ENCODE measurements at regions not wholly inside any gene's neighbourhood (a gene's known extent, or its start where the extent isn't known, plus 50 kb on each side); places are given as distances from the start of the nearest gene placed in this dataset.
"Not testable (repeated sequence)": the region's sequence is repeated elsewhere in the genome, so short reads cannot be mapped to it uniquely, and the experiment has no call there.

DNA sequence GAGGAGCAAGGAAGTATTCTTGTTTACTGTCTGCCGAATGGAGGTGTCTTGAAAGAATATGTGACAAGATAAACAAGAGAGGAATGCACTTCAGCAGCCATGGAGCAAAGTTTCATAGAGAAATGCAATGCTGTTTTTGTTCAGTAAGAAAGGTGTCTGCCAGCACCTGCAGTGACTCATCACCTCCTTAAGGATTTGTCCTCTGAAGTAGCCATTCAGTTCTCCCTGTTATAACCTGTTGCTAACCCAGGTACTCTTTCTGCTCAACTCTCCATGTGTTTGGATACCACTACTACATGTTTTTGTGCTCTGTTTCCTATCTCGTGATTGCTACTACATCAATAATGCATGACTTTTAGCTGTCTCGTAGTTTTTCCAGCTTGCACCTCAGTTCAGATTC lies 328.9 kb downstream of the CHL1 start:
- DNase-seq = no peak

GRCh38 chr3:535566-536416 lies 339.2 kb downstream of the CHL1 start:
- no peak for DNase-seq

DNA sequence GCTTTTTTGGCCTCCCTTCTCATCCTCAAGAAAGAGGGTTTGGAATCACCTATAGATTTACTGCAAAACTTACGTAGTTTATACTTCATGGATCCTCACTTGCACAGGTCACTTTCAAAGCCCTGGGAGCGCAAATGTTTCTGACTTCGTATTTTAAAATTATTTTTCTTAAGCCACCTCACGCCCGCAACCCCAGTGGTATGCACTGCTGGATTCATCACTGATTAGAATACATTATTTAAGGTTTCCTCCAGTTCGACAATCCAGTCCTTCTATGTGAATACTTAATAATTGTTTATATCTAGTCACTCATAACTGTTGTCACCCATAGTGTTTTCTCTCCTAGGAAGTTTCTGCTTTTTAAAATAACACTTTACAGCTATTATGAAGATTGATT lies 339.9 kb downstream of the CHL1 start:
- DNase-seq = no peak

DNA sequence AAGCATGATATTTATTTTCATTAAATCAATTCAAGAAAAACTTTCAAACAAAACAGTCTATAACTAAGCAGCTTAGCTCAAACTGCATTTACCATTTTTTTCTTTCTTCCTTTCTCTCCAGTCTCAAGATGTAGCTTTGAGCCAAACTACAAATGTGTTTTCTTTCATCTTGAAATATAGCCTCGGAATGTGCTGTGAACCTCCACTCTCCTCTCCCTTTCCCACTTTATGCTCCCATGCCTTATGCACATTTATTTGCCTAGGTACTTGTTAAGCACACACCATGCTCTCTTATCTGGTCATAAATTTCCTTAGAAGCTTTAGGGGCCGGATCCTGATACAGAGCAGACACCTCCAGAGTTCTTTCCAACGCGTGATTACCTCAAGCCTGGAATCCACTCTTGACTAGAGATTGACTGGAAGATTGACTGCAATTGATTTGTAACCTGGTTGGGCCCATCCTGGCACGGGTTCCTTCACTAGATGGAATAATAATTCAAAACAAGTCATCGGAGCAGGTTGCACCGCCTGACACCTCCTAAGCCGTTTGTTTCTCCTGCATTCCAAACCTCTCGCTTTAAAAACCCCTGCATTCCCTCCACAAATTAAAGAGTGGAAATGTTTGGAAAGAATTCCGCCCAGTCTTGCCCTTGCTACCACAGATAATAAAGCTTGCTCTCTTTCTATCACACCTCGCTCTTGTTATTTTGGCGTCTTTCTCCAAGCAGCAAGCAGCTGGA lies 344.7 kb downstream of the CHL1 start:
- no peak for DNase-seq

GRCh38 chr3:542021-542420 lies 345.5 kb downstream of the CHL1 start:
- no peak for DNase-seq

GRCh38 chr3:549636-550035 lies 353.1 kb downstream of the CHL1 start:
- no peak for DNase-seq

GRCh38 chr3:550471-550870 lies 353.9 kb downstream of the CHL1 start:
- DNase-seq = no peak

DNA sequence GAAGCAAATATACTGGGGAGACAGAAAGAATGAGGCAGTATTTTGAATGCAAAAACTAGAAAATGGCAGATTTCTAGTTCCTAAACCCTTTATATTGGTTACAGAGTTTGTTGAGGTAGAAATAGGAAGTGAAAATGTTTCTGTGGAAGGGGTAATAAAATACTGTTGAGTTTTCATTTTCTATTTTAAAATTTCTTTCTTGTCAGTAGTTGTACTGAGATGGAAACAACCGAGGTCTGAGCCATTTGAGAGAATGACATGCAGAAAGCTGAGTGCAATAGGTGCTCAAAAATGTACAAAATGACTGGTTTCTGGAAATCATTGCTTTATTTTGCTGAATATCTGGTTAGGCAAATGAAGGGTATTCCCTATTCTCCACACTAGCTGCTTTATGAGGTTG lies 361.4 kb downstream of the CHL1 start:
- no peak for DNase-seq

GRCh38 chr3:567488-568185 lies 371.1 kb downstream of the CHL1 start:
- no peak for DNase-seq

DNA sequence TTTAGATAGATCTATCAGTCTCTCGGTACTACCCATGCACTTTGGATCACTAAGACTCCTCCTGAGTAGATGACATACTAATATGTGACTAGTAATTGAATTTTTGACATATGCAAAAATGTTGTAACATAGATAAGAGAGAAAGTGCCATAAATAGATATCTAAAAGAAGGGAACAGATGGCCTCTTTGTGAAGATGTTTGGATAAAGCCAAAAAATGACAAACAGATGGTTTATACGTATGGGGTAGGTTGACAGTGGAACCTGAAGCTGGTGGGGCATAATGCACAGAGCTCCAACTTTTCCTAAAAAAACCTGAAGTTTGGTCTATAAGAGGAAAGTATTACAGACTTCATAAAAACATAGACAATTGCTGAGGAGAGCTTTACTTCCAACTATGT lies 383.0 kb downstream of the CHL1 start:
- not testable (repeated sequence) for DNase-seq

DNA sequence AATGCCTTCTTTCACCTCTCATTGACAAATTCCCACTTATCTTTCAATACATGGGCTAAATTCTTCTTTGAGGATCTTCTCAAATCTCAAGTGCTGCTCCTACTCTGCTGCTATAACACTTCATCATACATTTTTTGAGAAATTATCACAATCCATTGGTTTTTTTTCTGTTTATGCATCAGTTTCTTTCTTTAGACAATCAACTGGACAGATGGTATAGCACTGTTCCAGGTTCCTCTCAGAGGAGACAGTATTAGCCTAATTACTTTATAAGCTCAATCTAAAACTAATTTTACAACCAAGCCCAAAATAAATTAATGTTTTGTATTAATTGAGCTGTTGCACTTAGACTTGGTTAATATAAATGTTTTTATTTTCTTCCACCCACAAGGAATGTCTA lies 392.5 kb downstream of the CHL1 start:
- not testable (repeated sequence) for DNase-seq

DNA sequence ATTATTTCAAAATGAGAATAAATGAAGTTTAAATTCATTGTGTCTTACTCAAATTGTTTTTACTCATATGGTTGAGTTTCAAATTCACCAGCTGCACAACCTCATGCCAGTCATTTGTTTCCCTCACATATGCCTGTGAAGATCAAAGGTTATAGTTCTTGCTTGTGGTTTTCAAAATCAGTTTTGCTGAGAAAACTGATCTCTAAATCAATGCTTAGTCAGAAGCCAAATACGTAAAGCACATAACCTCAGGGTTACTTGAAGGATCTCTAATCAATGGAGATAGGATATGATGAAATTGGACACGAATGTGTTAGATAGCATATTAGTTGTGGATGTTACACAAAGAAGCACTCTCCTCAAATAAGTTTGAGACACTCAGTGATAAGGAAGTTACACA lies 400.7 kb downstream of the CHL1 start:
- not testable (repeated sequence) for DNase-seq

DNA sequence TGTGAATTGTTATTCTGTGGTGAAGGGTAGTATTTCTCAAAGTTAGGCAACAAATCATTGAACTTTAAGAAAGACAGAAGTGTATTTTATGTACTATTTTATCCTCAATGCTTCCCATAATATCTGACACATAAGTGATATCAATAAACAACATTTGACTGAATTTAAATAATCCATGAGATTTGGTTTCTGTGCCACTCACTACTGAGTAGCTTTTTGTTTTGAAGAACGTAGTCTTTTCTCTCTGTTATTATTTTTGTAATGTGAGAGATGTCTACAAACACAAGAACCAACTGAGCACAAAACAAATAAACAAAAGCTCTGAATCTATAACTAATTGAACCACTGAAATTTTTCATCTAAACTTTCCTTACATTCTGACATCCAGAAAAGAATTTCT lies 401.2 kb downstream of the CHL1 start:
- not testable (repeated sequence) for DNase-seq

DNA sequence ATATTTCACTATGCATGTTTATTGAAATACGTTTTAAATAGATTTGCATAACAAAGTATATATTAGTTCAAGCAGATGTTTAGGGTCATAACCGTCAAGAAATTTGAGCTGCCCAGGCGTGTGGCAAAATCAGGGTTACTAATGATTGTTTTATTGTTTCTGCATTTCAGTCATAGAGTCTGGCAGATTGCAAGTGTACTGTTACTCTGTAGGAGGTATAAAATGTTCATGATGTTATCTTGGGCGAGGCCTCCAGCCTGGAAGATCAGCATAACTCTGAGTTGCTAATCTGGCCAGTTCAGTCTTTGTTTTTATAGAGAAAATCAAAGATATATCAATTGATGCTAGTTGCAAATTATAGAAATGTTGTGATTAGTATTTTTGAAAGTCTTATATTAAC lies 410.9 kb downstream of the CHL1 start:
- not testable (repeated sequence) for DNase-seq

GRCh38 chr3:621714-622113 lies 425.2 kb downstream of the CHL1 start:
- no peak for DNase-seq

GRCh38 chr3:622314-622713 lies 425.8 kb downstream of the CHL1 start:
- no peak for DNase-seq

GRCh38 chr3:623914-624545 lies 427.5 kb downstream of the CHL1 start:
- DNase-seq = no peak

GRCh38 chr3:632571-633170 lies 436.1 kb downstream of the CHL1 start:
- DNase-seq = peak; percentile 78

DNA sequence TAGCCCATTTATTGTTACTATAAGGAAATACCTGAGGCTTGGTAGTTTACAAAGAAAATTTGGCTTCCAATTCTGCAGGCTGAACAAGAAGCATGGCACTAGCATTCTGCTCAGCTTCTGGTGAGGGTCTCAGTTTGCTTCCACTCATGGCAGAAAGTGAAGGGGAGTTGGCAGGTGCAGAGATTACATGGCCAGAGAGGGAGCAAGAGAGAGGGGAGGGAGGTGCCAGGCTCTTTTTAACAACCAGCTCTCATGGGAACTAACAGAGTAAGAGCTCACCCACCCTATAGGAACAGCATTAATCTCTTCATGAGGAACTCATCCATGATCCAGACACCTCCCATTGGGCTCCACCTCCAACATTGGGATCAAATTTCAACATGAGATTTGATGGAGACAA lies 437.9 kb downstream of the CHL1 start:
- DNase-seq = no peak

DNA sequence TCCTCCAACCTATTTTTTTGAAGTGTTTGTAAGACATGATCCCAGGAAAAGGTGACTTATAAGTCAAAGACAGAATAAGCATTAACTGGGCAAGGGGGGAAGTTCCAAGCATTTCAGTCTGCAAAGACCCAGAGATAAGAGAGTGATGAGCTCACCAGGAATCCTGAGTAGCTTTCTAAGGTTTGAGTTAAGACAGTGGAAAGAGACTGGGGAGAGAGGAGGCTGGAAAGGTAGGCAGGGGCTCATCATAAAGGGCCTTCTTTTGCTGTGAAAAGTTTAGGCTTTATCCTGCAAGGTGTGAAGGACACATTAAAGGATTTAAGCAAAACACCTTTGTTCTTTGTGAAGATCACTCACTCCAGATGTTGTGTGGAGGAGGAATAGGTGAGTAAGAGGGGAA lies 438.8 kb downstream of the CHL1 start:
- DNase-seq = no peak

DNA sequence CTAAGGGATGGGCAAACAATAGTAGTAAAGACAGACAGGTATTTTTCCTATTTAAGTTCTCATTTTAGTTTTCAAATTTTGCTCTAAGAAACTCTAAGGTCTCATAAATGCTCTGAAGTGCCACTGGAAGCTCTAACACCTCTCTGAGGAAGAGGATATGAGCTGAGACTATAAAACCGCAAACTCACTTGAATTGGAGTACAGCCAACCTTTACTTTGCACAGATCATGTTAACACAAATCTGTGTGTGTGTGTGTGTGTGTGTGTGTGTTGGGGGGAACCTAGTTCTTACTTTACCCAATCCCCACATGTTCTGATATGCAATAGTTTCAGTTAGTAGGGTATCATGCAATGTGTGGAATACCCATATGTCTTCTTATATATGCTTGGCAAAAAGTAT lies 446.8 kb downstream of the CHL1 start:
- DNase-seq = no peak

DNA sequence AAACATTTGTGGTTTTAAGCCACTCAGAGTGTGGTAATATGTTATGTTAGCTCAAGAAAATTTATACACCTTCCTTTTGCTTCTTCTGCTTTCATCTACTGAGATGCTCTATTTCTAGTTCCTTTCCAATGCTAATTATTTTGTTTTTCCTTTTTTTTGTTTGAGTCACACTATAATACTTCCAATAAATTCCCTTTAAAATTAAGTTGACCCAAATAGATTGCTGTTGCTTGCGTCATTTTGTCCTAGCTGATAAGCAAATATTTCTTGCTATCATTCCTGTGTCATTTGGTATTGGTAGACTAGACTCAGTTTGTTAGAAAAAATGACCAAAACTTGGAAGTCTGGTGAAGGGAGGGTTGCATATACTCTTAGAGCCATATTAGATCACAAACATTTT lies 437.0 kb upstream of the CNTN6 start:
- no peak for DNase-seq

DNA sequence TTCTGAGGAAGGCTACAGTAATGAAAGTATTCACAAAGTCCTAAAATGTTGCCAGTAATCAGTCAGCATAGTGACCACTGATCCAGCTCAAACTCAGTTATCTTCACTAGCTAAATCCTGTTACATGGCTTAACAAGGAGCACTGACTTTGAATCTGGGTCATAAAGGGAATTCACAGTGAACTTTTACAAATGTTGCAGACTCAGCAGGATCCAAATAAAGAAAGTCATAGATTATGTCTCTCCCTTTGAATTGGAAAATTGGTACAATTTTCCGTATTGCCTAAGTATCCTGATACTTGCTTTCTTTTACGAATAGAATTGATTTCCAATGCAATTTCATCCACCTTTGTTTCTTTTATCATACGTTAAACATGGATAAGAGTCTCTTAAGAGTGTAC lies 431.5 kb upstream of the CNTN6 start:
- DNase-seq = no peak
